EH (cell line): ENCODE measurements at regions not wholly inside any gene's neighbourhood (a gene's known extent, or its start where the extent isn't known, plus 50 kb on each side); places are given as distances from the start of the nearest gene placed in this dataset.

Source experiments
- DNase-seq: peaks from one replicate; pipeline ENCODE4 v3.0.0-alpha.2; 2015; ENCODE audit warnings: low read depth

GRCh38 chr16:9302072-9302471 is 210.6 kb downstream of the HAPSTR1 start:
- DNase-seq = no peak

- no peak for DNase-seq
Observed at GRCh38 chr16:9306753-9307152, 215.3 kb downstream of the HAPSTR1 start.

DNA sequence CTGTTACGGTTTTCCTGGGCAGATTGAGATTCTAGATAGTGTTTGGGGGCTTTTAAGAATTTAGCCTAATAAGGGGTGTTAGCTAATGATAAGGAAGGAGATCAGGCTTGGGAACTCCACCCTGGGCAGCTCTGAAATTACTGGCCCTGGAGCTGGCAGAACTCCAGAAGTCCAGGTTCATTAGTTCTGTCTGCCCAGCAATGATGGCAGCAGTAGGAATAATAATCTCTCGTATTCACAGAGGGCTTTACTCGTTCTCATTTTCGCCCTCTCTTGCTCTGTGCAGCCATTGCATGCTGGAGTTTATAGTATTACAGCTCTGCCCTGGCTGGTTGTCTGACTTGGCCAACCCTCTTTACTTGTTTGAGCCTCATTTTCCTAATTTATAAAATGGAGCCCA is 216.0 kb downstream of the HAPSTR1 start:
- DNase-seq = no peak

- DNase-seq = no peak
Observed at GRCh38 chr16:9308356-9308801, 216.9 kb downstream of the HAPSTR1 start.

GRCh38 chr16:9308850-9309249 is 217.4 kb downstream of the HAPSTR1 start:
- no peak for DNase-seq

GRCh38 chr16:9309844-9310243 is 218.4 kb downstream of the HAPSTR1 start:
- no peak for DNase-seq

GRCh38 chr16:9311303-9311954 is 220.0 kb downstream of the HAPSTR1 start:
- DNase-seq = no peak

- no peak for DNase-seq
Observed at GRCh38 chr16:9316008-9316407, 224.6 kb downstream of the HAPSTR1 start.

- DNase-seq = no peak
Observed at GRCh38 chr16:9316615-9317014, 225.2 kb downstream of the HAPSTR1 start.

- no peak for DNase-seq
Observed at GRCh38 chr16:9318764-9319163, 227.3 kb downstream of the HAPSTR1 start.

DNA sequence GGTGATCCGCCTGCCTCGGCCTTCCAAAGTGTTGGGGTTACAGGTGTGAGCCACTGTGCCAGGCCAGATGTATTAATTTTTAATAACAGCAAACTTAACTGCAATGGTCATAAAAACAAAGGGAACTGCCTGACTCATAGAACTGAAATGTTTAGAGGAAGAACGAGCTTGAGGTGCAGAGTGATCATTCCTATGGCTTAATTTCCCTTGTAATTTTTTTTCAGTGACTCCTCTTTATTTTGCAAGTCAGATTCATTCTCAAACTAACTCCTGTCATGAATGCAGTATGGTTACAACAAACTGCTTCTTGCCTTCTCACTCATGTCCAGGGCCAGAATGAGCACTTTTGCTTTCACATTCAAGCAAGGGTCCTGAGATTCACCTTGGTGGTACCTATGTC is 231.3 kb downstream of the HAPSTR1 start:
- DNase-seq = no peak

- no peak for DNase-seq
Observed at GRCh38 chr16:9323170-9323569, 231.7 kb downstream of the HAPSTR1 start.

GRCh38 chr16:9327253-9327652 is 235.8 kb downstream of the HAPSTR1 start:
- DNase-seq = no peak

- DNase-seq = no peak
Observed at GRCh38 chr16:9328411-9328810, 237.0 kb downstream of the HAPSTR1 start.

DNA sequence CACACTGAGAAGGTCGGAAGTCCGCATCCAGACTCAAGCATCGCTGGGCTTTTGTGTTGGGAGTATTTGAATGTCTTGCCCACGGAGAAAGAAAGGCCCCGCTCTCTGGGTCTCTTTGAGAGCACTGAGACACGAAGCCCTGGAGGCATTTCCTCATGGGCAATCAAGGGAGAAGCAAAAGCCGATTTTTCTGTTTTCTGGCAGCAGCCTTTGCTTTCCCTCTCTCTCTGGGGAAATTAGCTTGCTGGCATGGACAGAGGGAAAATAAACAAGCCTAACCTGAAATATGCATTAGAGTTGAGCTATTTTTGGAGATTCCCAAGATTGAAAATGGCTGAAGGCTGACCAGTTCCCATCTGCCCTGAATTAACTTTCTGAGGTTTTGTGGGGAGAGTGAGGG is 238.7 kb downstream of the HAPSTR1 start:
- DNase-seq = no peak

DNA sequence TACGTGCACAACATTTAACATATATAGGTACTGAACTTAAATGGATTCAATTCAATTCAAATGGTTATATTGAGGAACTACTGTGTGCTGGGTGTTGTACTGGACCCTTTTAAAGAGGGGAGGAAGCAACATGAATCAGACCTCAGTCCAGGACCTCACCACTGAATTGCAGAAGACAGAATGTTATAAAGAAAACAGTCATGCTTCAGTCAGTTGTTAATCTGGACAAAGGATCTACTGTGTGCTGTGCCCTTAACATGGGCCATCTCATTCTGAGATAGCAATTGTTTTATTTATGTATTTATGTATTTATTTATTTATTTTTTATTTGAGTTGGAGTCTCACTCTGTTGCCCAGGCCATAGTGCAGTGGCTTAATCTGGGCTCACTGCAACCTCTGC is 240.1 kb downstream of the HAPSTR1 start:
- no peak for DNase-seq

DNA sequence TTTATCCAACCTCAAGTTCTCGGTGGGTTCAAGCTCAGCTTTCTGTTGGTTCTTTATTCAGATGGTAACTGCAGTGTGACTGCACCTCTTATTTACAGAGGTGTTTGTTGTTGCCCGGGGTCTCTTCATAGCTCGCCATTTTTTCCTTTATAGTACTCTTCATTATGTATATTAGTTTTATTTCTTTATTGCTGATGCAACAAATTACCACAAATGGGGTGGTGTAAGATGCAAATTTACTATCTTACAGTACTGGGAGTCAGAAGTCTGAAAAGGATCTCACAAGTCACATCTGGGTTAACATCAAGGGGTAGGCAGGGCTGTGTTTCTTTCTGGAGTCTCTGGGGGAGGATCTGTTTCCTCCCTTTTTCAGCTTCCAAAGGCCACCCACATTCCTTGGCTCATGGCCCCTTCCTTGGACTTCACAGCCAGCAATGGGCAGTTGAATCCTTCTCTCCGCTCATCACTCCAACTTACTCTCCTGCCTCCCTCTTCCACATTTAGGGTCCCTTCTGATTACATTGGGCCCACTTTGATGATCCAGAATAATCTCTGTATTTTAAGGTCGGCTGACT is 241.2 kb downstream of the HAPSTR1 start:
- no peak for DNase-seq

DNA sequence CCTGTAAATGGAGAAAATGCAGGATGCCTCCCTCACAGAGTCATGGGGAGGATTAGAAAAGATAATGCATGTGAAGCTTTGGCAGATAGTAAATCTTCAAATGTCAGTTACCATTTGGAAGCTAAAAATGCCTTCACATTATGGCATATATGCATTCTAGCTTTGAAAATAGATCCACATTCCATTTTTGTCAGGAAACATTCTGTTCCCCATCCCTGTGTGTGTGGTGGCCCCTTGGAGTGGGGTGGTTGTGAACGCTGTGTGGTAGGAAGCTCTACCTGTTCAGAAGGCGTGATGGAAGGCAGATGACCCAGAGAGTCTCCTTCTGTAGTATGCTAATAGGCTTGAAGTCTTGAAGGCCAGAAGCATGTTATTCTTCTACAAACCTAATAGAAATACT is 242.0 kb downstream of the HAPSTR1 start:
- DNase-seq = no peak

- DNase-seq = no peak
Observed at GRCh38 chr16:9334103-9334502, 242.7 kb downstream of the HAPSTR1 start.

- DNase-seq = no peak
Observed at GRCh38 chr16:9337308-9338032, 246.0 kb downstream of the HAPSTR1 start.

GRCh38 chr16:9338068-9338467 is 246.6 kb downstream of the HAPSTR1 start:
- DNase-seq = no peak

GRCh38 chr16:9338510-9338909 is 247.1 kb downstream of the HAPSTR1 start:
- no peak for DNase-seq

DNA sequence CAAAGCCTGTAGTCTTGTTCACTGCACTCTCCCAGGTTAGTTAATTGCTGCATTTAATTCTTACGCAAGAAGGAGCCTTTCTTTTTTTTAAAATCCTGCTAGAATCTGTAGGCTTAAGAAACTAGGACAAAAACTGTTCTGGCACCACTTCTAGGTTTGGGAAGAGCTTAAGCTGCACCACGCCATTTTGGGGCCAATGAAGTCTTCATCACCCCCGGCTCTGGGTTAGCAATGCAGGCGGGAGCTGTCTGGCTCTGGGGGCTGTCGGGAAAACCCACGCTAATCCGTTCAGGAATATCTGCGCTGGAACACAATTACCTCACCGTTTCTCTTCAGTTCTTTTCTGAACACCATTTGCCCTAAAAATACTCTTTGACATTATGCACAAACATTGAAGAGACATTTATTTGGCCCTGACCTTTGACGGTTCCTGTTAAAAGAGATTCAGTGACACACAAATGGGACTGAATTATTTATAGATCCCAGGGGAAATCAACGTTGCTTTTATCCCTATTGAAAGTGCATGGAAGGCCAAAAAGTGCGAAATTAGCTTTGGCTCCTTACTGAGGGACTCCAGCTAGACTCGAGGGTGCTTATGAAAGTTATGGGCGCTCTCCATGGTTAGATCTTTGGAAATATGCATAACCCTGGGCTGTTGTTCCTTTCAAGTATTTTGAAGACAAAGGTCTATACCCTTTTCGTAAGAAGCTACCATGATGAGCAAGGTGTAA is 249.2 kb downstream of the HAPSTR1 start:
- no peak for DNase-seq
